ENCODE measurements at regions not wholly inside any gene's neighbourhood (a gene's known extent, or its start where the extent isn't known, plus 50 kb on each side); places are given as distances from the start of the nearest gene placed in this dataset.
"Not testable (repeated sequence)": the region's sequence is repeated elsewhere in the genome, so short reads cannot be mapped to it uniquely, and the experiment has no call there.

DNA sequence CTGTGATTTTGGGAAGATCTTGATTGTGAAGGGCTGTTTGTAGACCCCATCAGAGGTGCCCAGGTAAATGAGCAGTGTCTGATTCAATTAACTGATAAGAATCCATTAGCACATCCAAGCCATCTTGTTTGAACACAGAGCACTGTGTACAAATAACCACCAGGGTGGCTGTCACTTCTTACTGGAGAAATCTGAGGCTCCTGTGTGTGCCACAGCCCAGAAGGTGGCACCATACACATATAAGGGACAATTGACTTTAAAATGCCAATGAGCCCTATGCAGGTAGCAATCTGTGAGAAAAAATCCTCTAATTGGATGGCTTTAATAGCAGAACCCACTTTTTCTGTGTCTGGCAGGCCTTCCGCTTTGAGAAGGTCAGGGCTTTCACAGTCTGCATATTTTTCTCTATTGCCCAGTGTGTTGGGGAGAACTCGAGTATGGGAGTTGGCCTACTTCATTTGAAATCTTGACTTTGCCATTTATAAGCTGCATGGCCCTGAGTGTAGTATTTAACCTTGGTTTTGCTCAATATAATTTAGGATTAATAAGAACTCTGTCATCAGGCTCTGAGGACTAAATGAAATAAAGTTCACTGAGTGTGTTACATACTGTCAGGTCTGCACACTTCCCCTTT is 517.4 kb downstream of the CCSER2 start:
- no peak for DNase-seq (ENCODE audit: extremely low read depth in 1 of 2, low read depth in 1 of 2)

DNA sequence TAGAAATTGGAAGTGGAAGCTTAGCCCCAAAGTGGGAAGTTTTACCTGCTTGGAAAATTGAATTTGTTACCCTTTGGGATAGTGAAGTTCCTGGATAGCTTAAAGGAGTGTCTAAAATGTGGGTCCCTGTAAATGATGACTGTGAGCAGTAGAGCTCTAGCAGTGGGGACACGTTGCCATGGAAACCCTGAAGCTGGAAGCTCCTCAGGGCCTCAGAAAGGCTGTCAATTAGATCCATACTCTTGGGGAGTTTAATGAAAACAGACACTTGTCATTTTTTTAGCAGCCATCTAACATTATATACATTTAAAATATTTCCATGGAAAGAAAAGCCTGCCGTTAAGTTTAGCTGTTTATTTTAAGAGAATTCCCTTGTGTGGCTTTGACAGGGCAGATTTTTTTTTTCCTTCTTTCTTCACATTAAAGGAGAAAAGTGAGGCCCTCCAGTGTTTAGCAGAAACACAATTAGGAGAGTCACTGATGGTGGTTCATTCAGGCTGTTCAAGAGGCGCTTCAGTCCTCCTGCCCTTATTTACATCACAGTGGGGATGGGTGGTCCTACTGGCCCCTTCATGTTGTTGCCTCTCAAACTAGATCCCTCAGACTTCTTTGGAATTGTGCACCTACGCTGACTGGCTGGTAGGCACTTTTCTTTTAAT is 518.4 kb downstream of the CCSER2 start:
- DNase-seq (ENCODE audit: extremely low read depth in 1 of 2, low read depth in 1 of 2): no peak

DNA sequence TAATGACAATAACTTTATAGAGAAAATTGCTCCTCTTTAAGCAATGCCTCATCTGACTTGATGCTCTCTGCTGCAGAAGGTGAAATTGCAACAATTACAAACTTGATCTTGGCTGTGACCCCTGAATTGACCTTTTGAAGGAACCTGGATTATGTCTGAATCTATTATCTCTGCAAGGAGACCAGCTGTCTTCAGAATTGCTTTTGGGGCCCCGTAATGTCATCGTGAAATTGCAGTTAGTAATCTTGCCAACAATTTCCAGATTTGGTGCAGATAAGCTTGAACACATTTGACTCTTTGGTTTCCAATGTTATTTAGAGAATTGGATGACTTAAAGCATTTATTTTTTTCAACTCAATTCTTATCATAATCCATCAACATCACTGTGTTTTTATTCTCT is 520.6 kb downstream of the CCSER2 start:
- DNase-seq (ENCODE audit: extremely low read depth in 1 of 2, low read depth in 1 of 2): no peak

DNA sequence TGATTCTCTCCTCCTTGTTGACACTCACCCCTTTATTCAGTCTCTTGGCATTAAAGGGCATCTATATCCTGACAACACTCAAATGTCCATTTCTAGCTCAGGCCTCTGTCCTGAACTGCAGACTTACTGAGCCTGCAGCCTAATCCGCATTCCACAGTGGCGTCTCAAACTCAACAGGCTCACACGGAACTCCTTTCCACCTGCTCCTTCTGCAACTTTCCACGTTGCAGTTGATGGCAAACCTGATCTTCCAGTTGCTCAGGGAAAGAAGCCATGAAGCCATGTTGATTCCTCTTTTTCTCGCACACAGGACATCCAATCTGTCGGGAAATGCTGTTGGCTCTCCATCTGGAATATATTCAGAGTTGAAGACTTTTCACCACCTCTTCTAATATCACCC is 522.4 kb downstream of the CCSER2 start:
- DNase-seq (ENCODE audit: extremely low read depth in 1 of 2, low read depth in 1 of 2): no peak

DNA sequence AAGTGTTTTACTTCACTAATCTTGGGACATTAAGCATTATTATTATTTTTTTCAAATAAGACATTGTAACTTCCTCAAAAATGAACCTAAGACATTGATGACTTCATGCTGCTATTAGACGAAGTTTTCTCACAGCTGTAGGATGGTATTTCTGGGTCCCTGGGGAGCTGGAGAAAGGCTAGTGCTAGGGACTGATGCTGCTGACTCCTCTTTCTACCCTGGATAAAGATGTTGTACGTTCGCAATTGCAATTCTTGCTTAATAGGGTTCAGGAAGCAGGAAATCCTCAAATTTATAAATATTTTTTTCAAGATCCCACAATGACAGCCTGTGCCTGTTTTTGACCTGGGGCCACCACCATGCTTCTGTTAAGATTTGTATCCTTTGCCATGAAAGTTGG is 526.0 kb downstream of the CCSER2 start:
- no peak for DNase-seq (ENCODE audit: extremely low read depth in 1 of 2, low read depth in 1 of 2)

DNA sequence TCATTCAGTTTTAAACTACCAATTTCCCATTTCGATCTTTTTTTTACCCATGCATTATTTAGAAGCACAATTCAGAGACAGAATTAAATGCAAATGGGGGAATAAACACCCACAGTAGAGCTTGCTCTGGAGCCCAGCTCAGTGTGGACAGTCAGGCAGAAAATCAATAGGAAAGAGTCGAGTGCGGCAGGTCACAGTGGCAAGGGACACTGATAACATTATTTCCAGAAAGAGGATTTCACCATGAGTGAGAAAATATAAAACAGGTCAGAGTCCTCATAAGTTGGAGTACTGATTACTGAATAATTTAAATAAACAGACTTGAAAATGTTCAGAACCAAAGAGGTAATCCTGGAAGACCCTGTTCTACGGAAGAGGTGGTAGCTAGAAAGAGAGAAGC is 532.5 kb downstream of the CCSER2 start:
- no peak for DNase-seq (ENCODE audit: extremely low read depth in 1 of 2, low read depth in 1 of 2)

DNA sequence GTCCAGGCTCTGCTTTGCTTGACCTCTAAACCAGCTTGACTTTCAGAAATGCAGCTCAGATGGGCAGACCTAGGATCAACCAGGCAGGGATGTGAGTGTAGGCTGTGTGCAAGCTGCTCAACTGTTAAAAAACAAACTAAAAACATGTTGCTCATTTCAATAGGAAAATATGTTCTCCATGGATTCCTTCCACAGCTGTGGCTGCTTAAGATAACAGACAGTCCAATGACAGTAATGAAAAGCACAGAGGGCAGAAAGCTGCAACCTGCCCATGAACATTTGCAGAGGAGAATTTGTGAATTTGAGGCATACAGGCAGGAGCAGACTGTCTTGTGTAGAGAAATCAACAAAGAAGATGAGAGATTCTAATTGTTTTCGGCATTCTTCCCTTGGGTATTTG is 534.2 kb downstream of the CCSER2 start:
- DNase-seq (ENCODE audit: extremely low read depth in 1 of 2, low read depth in 1 of 2): no peak

DNA sequence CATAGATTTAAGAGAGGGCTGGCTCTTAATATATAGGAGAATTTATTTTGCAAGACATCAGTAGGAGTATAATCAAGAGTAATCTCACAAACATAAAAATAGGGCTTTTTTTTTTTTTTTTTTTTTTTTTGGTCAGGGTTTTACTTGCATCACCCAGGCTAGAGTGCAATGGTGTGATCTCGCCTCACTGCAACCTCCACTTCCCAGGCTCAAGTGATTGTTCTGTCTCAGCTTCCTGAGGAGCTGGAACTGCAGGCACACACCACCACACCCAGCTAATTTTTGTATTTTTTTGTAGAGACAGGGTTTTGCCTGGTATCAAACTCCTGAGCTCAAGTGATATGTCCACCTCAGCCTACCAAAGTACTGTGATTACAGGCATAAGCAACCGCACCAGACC is 535.3 kb downstream of the CCSER2 start:
- no peak for DNase-seq (ENCODE audit: extremely low read depth in 1 of 2, low read depth in 1 of 2)

DNA sequence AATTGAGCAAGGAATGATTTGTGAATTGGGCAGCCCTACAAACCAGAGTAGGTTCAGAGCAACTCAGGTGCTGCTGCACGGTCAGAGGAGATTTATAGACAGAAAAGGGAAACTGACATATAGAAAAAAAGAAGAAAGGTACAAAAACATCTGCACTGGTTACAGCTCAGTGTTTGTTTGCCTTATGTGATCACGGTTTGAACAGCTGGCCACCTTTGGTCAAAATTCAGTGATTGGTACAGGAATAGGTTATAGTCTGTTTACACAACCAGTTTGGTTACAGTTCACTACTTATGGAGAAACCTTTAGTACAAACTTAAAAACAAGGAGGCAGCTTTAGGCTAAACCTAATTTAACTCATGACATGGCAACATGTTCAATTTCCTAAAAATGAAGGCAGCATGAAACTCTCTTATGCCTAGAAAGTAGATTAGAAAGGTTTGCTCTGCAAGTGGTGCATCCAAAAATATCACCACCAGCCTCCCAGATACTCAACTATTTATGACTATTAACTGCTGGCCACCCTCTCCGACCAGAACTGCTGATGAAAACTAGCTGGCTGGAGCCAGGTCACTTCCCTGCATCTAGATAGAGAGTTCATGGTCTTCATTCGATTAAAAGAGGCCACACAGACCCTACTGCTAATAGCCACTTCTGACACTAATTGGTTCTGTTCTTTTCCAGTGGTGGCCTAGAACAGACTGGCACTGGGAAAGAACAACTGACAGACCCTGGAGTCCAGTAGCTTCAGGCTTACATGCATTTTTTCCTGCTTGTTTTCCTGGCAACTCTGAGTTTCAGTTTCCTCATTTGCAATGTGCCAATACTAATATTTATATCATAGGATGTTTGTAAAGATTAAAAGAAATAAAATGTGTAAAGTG is 548.0 kb downstream of the CCSER2 start:
- DNase-seq (ENCODE audit: extremely low read depth in 1 of 2, low read depth in 1 of 2): no peak

DNA sequence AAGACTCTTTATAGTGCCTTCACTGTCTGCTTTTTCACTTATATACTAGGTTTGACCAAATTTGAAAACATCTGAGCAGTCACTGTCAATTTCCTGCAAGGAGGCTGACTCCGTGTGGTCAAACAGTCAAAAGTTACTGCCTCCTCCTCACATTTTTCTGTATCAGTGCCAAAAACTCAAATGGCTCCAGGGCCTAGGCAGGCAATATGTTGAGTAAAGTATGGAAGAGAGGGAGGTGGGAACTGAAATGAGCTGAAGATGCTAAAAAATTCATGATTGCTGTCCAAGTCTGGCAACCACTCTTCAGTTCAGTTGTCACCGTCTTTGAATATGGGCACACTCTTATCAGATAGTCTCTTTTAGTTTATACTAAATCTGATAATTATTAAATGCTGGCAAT is 551.6 kb downstream of the CCSER2 start:
- no peak for DNase-seq (ENCODE audit: extremely low read depth in 1 of 2, low read depth in 1 of 2)

DNA sequence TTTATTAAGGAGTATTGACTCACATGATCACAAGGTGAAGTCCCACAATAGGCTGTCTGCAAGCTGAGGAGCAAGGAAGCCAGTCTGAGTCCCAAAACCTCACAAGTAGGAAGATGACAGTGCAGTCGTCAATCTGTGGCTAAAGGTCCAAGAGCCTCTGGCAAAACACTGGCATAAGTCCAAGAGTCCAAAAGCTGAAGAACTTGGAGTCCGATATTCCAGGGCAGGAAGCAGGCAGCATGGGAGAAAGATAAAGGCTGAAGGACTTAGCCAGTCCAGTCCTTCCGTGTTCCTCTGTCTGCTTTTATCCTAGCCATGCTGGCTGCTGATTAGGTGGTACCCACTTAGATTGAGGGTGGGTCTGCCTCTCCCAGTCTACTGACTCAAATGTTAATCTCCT is 553.3 kb downstream of the CCSER2 start:
- DNase-seq (ENCODE audit: extremely low read depth in 1 of 2, low read depth in 1 of 2): not testable (repeated sequence)

DNA sequence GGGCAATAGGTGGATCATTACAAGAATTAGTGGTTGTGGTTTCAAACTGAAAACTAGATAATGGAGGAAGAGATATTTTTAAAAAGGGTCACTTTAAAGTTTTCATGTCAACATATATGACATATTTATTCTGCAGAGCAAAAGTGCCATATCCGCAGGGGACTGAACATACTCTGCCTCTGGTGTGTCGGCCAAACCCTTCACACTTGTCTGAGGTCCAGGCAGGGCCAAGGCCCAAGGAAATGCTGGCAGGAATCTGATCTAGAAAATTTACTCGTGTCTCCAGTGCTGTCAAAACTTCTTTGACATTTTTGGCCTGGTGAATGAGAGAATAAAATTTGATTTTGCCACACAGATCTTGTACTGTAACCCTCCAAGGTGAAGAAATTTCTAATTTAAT is 562.3 kb downstream of the CCSER2 start:
- no peak for DNase-seq (ENCODE audit: extremely low read depth in 1 of 2, low read depth in 1 of 2)

DNA sequence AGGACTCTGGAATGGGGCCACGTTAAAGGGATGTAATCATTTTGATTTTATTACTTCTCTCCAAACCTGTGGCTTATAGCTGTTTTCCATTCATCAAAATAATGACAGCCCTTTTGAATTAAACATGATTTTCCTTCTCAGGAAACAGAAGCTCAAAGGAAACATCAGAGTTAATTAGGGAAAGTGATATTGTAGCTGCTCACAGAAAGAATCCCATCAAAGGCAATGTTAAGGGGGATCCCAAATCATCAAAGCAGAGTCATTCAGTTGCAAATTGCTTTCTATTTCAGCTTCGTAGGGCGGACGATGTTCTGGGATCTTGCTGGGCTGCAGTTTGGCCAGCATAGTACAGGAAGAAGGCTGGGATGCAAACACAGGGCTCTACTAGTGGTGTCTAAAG is 563.2 kb downstream of the CCSER2 start:
- DNase-seq (ENCODE audit: extremely low read depth in 1 of 2, low read depth in 1 of 2): no peak

DNA sequence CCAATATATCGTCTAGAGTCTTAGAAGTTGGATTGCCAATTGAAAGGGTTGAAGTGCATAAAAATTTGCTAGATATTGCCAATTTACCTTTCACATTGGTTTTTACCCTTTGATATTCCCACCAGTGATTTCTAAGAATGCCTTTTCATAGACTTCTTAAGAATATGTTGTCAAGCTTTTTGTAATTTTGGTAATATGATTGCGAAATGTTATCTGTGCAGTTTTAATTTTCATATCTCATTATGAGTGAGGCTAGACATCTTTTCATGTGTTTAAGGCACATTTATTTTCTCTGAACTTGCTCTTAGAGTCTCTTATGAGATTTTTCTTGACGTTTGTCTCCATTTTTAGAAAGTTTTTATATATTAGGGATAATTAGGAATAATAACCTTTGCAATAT is 567.2 kb downstream of the CCSER2 start:
- DNase-seq (ENCODE audit: extremely low read depth in 1 of 2, low read depth in 1 of 2): no peak

DNA sequence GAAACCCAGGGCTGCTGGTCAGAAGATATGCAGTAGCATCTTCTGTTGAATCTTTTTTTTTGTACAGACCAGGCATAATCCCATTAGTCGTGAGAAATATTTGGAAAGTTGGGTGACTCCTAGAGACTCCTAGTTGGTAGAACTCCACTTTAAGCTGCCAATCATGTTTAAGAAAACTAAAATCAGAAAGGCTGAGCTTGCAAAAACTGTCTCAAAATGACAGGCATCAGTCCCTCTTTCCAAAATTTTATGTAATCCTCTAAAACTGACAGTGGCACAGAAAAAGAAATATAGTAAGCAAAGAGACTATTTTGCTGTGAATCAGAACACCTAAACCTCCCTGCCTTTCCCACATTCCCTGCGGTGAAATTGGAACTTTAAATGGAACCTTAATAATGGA is 568.5 kb downstream of the CCSER2 start:
- no peak for DNase-seq (ENCODE audit: extremely low read depth in 1 of 2, low read depth in 1 of 2)

DNA sequence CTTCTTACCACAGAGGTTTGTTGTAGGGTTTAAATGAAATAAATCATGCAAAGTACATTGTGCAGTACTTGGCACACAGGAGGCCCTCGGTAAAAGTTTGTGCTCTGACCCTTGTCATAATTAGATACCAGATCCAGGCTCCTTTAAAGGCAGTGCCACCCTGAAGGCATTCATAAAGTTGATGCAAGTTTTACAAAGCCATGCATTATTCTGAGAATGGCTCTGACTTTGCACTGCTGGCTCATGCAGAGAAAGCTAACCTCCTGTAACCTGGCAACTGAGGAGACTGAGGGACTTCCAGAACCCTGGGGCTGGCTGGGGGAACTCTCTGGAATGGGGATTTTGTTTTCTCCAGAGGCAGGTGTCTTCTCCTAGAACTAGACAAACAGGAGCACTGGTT is 570.9 kb downstream of the CCSER2 start:
- DNase-seq (ENCODE audit: extremely low read depth in 1 of 2, low read depth in 1 of 2): no peak

DNA sequence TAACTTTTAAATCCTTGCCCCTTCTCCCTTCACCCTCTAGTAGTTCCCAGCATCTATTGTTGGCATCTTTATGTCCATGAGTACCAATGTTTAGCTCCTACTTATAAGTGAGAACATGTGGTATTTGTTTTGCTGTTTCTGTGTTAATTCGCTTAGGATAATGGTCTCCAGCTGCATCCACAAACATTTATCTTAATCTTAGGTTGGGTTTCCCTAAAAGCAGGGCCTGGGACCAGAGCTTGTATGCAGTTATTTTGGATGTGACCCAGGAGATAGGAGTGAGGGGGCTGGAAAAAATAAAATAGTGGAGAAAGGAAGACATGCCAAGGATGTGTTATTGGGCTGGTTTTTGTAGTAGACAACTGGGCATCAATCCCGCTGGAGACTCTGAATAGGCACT is 571.8 kb downstream of the CCSER2 start:
- no peak for DNase-seq (ENCODE audit: extremely low read depth in 1 of 2, low read depth in 1 of 2)

DNA sequence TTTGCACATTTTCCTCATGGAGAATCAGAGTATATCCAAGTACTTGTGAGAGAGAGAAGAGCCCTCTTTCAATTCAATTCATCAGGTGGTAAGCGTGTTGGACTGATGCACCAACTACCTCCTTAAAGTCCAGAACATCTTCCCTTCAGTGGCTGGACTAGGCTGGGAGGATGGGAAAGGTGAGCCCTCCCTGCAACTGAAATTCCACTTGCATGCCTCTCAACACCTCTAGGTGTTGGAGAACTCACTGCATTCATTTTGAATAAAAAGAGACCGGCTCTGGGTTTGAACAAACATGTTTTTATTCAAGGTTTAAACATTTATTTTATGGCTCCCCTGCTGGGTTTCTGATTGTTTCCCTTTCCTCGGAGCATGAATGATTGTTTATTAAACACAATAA is 573.5 kb downstream of the CCSER2 start:
- no peak for DNase-seq (ENCODE audit: extremely low read depth in 1 of 2, low read depth in 1 of 2)

DNA sequence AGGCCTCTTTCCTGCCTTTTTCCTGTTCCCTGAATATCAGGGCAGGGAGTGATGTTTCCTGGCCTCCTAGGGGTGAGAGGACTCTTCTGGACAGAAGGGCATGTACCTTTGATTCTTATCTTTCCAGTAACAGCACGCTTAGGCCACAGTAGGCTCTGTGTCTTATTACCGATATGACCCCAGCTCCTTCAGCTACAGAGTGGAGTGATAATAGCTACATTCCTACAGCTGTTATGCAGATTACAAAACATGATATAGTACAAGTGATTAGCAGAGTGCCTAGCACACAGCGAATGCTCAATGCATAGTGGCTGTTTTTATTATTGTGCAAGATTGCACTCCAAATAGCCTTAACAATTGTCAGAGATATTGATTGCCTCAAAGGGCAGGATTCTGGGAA is 574.2 kb downstream of the CCSER2 start:
- DNase-seq (ENCODE audit: extremely low read depth in 1 of 2, low read depth in 1 of 2): no peak

DNA sequence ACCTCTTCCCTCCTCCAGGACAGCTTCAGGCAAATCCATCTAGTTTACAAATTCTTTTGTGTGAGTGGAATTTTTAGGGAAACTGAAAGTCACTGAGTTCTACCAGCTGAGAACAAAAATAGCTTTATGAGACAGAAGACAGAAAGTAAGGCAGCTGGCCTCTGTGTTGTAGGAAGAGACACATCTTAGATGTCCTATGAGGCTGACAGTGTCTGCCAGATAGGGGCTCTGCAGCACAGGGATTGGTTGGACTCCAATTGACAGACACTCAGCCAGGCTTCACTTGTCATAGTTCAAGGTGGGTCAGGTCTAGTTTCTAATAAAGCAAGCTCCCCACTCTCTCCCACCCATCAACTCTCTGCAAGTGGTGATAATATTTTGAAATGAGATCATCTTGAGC is 574.9 kb downstream of the CCSER2 start:
- no peak for DNase-seq (ENCODE audit: extremely low read depth in 1 of 2, low read depth in 1 of 2)

DNA sequence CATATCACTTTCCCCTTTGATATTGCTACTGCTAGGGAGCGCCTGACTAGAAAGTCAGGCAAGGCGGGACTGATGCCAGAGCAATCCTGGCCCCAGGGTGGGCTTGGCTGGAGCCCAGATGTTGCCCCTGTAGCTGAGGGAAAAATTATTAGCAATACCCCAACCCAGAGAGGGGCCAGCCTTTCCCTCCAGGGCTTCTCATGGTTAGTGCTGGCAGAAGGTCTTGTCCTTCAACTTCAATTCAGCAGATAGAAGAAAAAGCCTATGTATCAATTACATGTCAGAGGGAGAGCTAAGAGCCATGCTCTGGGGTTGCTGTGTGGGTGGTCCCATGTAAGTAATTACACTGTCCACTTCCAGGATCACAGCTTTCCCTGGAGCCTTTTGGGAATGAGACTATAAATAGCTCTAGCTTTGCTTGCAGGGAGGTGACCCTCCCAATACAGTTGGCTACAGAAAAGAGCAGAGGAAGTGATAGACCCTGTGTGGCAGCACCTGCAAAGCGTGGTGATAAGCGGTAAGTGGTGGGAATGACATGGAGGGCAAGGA is 579.1 kb downstream of the CCSER2 start:
- no peak for DNase-seq (ENCODE audit: extremely low read depth in 1 of 2, low read depth in 1 of 2)

DNA sequence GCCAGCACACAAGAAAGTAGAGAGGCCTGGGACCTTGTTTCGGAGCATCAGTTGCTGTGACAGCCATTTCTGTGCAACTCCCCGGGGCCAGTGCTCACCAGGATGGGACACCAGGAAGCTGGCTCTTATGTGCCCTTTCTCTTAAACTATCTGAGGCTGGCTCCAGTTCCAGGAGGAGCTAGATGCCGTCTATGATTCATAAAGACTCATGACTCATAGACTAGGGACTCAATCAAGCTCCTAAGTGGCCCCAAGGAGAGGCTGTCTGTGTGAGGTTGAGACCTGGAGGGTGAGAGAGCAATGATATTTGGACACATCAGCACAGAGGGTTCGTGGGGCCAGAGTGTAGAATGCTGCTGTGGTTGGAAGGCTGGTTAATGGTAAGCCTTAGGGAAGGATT is 580.1 kb downstream of the CCSER2 start:
- DNase-seq (ENCODE audit: extremely low read depth in 1 of 2, low read depth in 1 of 2): no peak

All from stimulated activated CD8-positive, alpha-beta memory T cell treated with anti-CD3 and anti-CD28 coated beads, Interleukin-7, amount 100 ng/mL, for 48 hours (primary cell).